GM12873 (cell line): ENCODE measurements at regions not wholly inside any gene's neighbourhood (a gene's known extent, or its start where the extent isn't known, plus 50 kb on each side); places are given as distances from the start of the nearest gene placed in this dataset.

Source experiments
- TF ChIP-seq, protein P1 (sequence below): IDR thresholded peaks from 2 replicates; pipeline ENCODE4 v1.5.1; 2012; ENCODE audit warnings: low read depth, mild to moderate bottlenecking, moderate library complexity, low read length, control low read depth; ENCODE audit not compliant: insufficient read depth; ENCODE audit errors: missing control alignments

DNA sequence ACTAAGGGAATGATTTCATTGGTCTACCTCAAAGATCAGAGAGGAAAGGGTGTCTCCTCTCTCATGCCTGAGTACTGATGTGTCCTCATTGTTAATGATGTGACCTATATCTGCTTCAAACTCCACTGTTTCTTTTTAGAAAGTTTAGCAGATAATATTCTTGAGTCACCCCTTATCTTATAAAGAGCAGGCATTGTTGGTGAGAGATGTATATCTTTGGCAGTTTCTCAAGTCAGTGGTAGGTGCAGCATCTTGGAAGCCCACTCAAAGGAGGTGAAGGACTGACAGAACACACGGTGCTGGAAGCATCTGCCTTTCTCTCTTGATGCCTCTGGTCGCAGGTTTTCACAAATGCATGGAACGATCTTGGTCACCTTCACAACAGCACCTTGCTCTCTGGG is 71.2 kb downstream of the ZNF518B start:
- TF ChIP-seq, protein P1, sequence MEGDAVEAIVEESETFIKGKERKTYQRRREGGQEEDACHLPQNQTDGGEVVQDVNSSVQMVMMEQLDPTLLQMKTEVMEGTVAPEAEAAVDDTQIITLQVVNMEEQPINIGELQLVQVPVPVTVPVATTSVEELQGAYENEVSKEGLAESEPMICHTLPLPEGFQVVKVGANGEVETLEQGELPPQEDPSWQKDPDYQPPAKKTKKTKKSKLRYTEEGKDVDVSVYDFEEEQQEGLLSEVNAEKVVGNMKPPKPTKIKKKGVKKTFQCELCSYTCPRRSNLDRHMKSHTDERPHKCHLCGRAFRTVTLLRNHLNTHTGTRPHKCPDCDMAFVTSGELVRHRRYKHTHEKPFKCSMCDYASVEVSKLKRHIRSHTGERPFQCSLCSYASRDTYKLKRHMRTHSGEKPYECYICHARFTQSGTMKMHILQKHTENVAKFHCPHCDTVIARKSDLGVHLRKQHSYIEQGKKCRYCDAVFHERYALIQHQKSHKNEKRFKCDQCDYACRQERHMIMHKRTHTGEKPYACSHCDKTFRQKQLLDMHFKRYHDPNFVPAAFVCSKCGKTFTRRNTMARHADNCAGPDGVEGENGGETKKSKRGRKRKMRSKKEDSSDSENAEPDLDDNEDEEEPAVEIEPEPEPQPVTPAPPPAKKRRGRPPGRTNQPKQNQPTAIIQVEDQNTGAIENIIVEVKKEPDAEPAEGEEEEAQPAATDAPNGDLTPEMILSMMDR, result no peak

DNA sequence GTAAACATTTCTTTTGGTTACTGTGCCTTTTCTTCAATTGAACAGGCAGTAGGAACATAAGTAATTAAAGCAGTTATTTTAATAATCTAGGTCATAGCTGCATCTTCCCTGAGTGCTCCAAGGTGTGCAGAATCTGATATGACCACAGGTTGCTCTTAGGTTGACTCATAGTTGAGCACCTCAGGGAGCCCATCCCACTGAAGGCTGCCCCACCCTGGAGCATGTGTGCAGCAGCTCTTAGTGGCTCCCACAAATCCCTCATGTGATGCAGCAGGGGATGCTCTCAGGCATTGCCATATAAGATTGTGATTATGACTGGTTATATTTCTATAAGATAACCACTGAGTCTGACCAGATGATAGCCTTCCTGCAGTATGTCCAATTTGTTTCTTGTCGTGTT is 72.3 kb downstream of the ZNF518B start:
- TF ChIP-seq, protein P1, result no peak

DNA sequence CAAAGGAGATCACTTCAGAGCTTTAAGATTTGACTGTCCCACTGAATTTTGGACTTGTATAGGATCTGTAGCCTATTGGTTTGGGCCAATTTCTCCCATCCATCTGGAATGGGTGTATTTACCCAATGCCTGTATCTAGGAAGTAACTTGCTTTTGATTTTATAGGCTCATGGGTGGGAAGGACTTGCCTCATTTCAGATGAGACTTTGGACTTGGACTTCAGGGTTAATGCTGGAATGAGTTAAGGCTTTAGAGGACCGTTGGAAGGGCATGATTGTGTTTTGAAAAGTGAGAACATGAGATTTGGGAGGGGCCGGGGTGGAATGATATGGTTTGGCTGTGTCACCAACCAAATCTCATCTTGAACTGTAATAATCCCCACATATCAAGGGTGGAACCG is 73.8 kb downstream of the ZNF518B start:
- TF ChIP-seq, protein P1, result no peak

DNA sequence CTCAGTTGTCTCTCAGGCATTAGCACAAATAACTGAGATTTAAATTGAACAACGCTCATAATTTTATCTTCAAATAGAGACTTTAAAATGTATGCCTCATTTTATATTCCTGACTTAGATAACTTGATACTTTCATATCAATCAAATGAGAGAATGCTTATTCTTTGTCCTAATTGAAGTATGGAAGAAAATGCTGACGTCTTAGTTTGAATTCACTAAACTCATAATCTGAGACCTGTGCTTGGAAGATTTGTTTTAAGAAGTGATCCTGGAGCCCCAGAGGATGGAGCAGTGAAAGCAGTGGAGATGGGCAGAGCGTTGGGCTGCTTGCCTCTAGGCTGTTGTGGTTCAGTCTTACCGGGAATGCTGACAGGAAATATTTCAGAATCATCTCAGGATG is 76.1 kb downstream of the ZNF518B start:
- TF ChIP-seq, protein P1, result no peak

DNA sequence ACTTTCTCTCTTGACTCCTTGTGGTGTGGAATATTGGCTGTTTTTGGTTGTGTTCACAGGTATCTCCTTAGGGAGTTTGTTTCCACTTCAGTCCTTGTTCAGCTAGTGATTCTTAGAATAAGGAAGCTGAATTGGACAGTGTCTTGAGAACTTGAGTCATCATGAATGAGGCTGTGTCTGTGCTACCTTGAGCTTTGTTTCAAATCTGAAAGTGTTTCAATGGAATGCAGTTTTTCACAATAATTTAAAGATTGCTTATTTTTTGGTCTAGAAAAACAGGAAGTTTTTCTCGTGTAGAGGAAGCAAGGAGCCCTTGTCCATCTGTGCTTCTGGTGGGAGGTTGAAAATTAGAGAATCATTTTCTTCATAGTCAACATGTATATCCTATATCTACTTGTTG is 76.5 kb downstream of the ZNF518B start:
- TF ChIP-seq, protein P1, result no peak

DNA sequence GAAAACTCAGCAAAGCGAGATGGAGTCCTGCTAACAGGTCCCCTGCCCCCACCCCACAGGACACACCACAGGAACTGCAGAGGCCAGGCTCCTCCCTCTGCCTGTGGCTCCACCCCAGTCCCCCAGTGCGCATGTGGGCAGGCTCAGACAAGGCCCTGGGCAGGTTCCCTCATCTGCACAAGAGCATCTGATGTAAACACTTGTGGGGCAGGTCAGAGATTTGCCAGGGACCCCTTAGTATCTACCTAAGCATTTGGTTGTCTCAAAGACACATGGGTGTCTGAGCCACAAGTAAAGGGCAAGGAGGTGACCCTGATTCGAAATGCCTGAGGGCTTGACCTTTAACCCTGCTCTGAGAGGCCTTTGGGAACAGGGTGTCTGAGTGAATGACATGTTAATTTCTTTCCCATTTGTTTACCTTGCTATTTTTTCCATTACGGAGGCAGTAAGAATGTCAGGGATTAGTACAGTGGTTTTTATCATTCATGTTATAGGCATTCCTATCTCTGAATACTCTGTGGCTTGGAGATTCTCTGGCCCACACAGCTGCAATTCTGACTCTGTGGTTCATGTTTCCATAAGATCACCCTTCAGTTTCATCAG is 85.3 kb downstream of the ZNF518B start:
- TF ChIP-seq, protein P1, result no peak

DNA sequence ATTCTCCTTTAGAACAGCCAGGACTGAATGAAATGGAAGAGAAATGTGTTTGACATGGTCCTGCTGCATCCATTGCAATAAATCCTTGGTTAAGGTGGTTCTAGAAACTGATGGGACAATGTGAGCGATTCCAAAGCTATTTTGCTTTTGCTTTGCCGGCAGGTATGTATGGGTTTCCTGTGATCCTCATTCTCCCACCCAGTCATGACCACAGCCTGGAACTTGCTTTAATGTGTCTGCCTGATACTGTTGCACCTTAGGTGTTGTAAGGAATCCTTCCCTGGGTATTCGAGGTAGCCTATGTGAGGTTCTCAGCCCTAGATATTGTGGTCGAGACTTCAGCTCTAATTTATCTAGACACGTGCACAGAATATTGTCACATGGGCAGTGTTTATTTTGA is 86.1 kb downstream of the ZNF518B start:
- TF ChIP-seq, protein P1, result no peak

DNA sequence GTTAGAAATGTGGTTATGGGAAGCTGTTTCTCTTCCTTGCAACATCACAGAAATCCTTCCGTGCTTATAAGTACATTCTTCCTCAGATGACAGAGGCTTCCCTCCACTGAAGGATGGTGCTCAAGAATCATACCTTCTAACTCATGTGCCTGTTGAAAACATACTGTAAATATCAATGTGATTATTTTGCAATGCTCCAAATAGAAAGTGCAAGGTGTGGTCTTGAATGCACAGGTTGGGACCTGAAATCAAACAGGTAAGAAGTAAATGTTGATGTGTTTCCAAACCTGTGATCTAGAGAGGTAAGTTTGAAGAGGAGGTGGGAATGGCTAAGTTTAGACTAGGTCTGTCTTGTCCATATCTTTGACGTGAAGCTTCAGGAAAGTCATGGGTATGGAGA is 87.7 kb downstream of the ZNF518B start:
- TF ChIP-seq, protein P1, result no peak
